GM21423 (cell line): ENCODE measurements at regions not wholly inside any gene's neighbourhood (a gene's known extent, or its start where the extent isn't known, plus 50 kb on each side); places are given as distances from the start of the nearest gene placed in this dataset.

Experiments
- ATAC-seq: cut with Tn5 transposase; IDR thresholded peaks from one replicate; pipeline ENCODE4 v1.9.1; 2021; ENCODE audit warnings: mild to moderate bottlenecking, moderate library complexity; ENCODE audit not compliant: unreplicated experiment

GRCh38 chr4:180058691-180059215 lies 2184.4 kb upstream of the TENM3 start:
- peak; percentile 24 for ATAC-seq

- ATAC-seq: peak; percentile 7
Measured at GRCh38 chr4:180059216-180059881, 2183.9 kb upstream of the TENM3 start.

- no peak for ATAC-seq
Measured at GRCh38 chr4:180060159-180060889, 2182.9 kb upstream of the TENM3 start.

- no peak for ATAC-seq
Measured at GRCh38 chr4:180081072-180081471, 2162.1 kb upstream of the TENM3 start.

- no peak for ATAC-seq
Measured at GRCh38 chr4:180084561-180084960, 2158.6 kb upstream of the TENM3 start.

GRCh38 chr4:180086480-180087190 lies 2156.6 kb upstream of the TENM3 start:
- no peak for ATAC-seq

- ATAC-seq: no peak
Measured at GRCh38 chr4:180098586-180098985, 2144.6 kb upstream of the TENM3 start.

- no peak for ATAC-seq
Measured at GRCh38 chr4:180099957-180100356, 2143.2 kb upstream of the TENM3 start.

GRCh38 chr4:180100433-180101344 lies 2142.5 kb upstream of the TENM3 start:
- ATAC-seq: no peak

- no peak for ATAC-seq
Measured at GRCh38 chr4:180101348-180102083, 2141.7 kb upstream of the TENM3 start.

GRCh38 chr4:180103794-180104193 lies 2139.4 kb upstream of the TENM3 start:
- ATAC-seq: no peak

GRCh38 chr4:180105362-180105761 lies 2137.8 kb upstream of the TENM3 start:
- no peak for ATAC-seq

GRCh38 chr4:180106122-180106521 lies 2137.1 kb upstream of the TENM3 start:
- no peak for ATAC-seq

GRCh38 chr4:180106997-180107396 lies 2136.2 kb upstream of the TENM3 start:
- no peak for ATAC-seq

- ATAC-seq: no peak
Measured at GRCh38 chr4:180116840-180117239, 2126.4 kb upstream of the TENM3 start.

- no peak for ATAC-seq
Measured at GRCh38 chr4:180120068-180120467, 2123.1 kb upstream of the TENM3 start.

- ATAC-seq: peak; percentile 43
Measured at GRCh38 chr4:180134091-180134866, 2108.9 kb upstream of the TENM3 start.

- ATAC-seq: no peak
Measured at GRCh38 chr4:180141734-180142133, 2101.5 kb upstream of the TENM3 start.

GRCh38 chr4:180148737-180149136 lies 2094.5 kb upstream of the TENM3 start:
- no peak for ATAC-seq
